GM20431 (cell line): ENCODE measurements at regions not wholly inside any gene's neighbourhood (a gene's known extent, or its start where the extent isn't known, plus 50 kb on each side); places are given as distances from the start of the nearest gene placed in this dataset.
"Not testable (repeated sequence)": the region's sequence is repeated elsewhere in the genome, so short reads cannot be mapped to it uniquely, and the experiment has no call there.

Source experiments
- in situ Hi-C: fragments of 300-500 bp; cut with MseI, MboI; formaldehyde crosslinking; loops from one replicate; pipeline ENCODE4 v1.15.0; 2020; ENCODE audit warnings: low sequenced_read_pairs; ENCODE audit not compliant: unreplicated experiment

GRCh38 chrX:26445288-26445687 lies 229.3 kb downstream of the MAGEB5 start:
- in situ Hi-C loops, result no loop called here

DNA sequence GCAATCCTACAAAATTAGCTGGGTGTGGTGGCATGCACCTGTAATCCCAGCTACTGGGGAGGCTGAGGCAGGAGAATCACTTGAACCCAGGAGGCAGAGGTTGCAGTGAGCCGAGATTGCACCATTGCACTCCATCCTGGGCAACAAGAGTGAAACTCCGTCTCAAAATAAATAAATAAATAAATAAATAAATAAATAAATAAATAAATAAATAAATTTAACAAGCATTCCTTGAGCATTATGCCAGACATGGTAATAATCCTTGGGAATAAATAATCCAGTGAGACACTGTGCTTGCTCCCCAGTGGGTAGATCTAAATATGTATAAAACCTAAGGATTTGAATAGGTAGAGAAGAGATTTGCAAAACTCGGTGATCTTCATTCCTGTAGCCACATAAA lies 228.4 kb downstream of the MAGEB5 start:
- in situ Hi-C loops, result not testable (repeated sequence)

DNA sequence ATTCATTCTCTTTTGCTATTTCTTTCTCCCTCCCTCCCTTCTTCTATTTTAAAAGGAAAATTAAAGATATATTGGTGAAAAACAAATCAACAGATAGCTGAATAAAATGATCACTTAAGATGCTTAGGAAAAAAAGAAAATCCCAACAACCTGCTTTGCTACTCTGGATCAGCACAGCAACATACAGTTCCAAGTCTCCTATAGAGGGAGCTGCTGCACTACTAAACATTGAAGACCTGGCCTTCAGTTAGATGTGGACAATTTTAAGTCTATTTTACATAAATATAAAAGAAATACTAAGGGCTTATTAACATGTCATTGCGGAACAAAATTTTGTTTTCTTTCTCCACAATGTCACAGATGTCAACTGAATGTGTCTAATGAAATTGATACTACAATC lies 226.4 kb downstream of the MAGEB5 start:
- in situ Hi-C loops, result no loop called here

- in situ Hi-C loops, result no loop called here
Measured at GRCh38 chrX:26414534-26414933, 198.6 kb downstream of the MAGEB5 start.

GRCh38 chrX:26411045-26411444 lies 195.1 kb downstream of the MAGEB5 start:
- in situ Hi-C loops, result no loop called here

GRCh38 chrX:26409636-26410035 lies 193.7 kb downstream of the MAGEB5 start:
- in situ Hi-C loops, result no loop called here

DNA sequence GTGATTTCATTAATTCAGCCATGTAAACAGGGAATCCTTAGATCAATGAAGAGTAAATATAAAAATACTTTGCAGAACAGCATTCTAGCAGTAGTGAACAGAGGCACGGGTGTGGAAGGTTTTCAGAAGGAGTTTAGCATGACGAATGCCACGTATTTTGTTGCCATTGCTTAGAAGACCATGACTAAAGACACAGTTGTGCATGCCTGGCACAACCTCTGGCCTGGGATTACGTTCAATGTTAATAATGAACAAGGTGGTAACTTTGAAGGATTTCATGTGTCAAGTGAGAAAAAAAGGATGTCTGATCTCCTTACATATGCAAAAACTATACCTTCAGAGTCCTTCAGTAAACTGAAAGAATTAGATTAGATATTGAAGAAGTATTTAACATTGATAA lies 171.9 kb downstream of the MAGEB5 start:
- in situ Hi-C loops, result no loop called here

DNA sequence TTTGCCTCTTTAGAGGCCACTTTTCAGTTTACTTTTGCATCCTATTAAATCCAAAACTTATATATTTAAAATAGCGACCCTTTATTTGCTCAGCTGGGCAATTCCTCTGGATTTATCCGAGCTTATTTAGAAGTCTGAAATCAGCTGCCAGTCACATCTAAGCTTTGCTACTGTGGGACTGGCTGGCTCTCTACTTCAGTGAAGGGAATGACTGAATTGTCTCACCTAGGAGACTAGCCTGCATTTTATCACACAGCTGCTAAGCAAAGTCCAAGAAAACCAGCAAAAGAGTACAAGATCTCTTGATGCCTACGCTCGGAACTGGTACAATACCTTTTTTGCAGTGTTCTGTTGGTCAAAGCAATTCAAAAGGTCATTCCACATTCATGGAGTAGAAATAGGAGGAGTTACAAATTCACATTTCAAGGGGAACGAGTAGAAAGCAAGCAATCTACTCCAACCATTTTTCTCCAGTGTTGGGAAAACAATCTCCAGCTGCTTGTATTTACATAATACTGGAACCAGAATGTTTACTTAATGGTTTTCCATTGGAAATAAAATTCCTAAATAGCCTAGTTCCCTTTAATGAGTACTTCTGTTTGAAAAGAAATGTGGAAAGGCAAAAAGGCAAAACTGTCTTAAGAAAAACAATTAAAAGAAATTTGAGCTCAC lies 160.2 kb downstream of the MAGEB5 start:
- in situ Hi-C loops, result no loop called here

DNA sequence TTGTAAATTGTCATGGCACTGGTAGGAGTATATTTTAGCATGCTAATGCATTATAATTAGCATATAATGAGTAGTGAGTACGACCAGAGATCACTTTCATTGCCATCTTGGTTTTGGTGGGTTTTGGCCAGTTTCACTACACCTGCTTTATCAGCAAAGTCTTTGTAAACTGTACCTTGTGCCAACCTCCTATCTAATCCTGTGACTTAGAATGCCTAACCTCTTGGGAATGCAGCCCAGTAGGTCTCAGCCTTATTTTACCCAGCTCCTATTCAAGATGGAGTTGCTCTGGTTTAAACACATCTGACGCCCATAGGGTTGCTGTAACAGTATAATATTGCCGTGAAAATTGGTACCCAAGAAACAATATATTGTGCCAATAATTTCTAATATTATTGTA lies 159.4 kb downstream of the MAGEB5 start:
- in situ Hi-C loops, result no loop called here

DNA sequence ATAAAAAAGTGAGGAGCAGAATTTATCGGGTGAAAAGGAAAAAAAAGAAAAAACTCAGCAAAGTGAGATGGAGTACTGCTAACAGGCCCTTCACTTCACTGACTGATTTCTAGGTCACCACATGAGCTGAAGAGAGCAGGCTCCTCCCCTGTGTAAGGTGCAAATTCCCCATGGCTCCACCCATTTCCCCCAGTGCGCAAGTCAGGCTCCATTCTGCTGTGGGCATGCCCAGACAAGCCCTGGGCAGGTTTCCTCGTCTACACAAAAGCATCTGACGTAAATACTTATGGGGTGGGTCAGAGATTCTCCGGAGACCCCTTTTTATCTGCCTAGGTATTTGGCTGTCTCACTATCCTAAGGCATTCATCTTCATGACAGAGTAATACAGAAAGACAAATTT lies 157.9 kb downstream of the MAGEB5 start:
- in situ Hi-C loops, result no loop called here

DNA sequence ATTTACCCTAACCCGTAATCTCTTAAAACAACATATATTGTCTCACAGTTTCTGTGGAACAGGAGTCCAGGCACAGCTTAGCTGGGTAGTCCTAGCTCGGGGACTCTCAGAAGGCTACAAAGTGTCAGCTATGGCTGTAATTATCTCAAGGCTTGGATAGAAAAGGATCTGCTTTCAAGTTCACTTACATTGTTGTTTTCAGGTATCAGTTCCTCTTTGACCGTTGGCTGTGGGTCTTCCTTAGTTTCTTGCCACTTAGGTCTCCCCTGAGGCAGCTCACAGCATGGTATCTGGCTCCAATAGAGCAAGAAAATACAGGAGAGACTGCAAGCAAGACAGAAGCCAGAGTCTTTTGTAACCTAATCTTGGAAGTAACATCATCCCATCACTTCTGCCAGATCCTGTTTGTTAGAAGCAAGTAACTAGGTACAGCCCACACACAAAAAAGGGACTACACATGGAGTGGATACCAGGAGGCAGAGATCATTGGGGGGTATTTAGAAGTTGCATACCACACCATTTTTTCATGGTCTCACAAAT lies 137.0 kb downstream of the MAGEB5 start:
- in situ Hi-C loops, result no loop called here

- in situ Hi-C loops, result no loop called here
Measured at GRCh38 chrX:26347171-26347570, 131.2 kb downstream of the MAGEB5 start.

GRCh38 chrX:26334232-26334631 lies 118.3 kb downstream of the MAGEB5 start:
- in situ Hi-C loops, result no loop called here

- in situ Hi-C loops, result no loop called here
Measured at GRCh38 chrX:26328608-26329319, 112.8 kb downstream of the MAGEB5 start.

- in situ Hi-C loops, result no loop called here
Measured at GRCh38 chrX:26309262-26309661, 93.3 kb downstream of the MAGEB5 start.

- in situ Hi-C loops, result no loop called here
Measured at GRCh38 chrX:26295425-26295824, 79.5 kb downstream of the MAGEB5 start.

GRCh38 chrX:26286836-26287235 lies 70.9 kb downstream of the MAGEB5 start:
- in situ Hi-C loops, result no loop called here
